K562 (cell line): ENCODE measurements at regions not wholly inside any gene's neighbourhood (a gene's known extent, or its start where the extent isn't known, plus 50 kb on each side); places are given as distances from the start of the nearest gene placed in this dataset.

ENCODE experiments used
- ATAC-seq: fragments of 200-7000 bp; cut with Tn5 transposase; 3 replicates; pipeline ENCODE4 v1.9.1; 2020; ENCODE audit warnings: moderate library complexity
- BruUV-seq: library from RNA; stranded (reverse); fragments of 400-500 nt; replicated peaks from 2 replicates; lab custom pipeline; 2021; lab: Mats Ljungman, UMichigan
- CTCF ChIA-PET: fragments of 300-600 bp; formaldehyde crosslinking; extraction: SDS; loops from one replicate; lab custom pipeline; 2021; ENCODE audit warnings: low intra/inter-chr PET ratio; lab: Yijun Ruan, JAX
- POLR2A ChIA-PET: fragments of 300-600, 350-650 bp; sonication (Branson Sonifier 250); formaldehyde crosslinking; extraction: SDS; loops from one replicate; lab custom pipeline; 2021; ENCODE audit warnings: antibody characterized with exemption, inconsistent platforms; lab: Yijun Ruan, JAX
- DNase-seq, 4 experiments: peaks; one replicate each; pipeline versions ENCODE4 v3.0.0 to v3.0.0-alpha.2; 2011 to 2018; ENCODE audit warnings: low spot score in 3 of 4, mixed read lengths in 3 of 4; ENCODE audit errors: extremely low read depth in 1 of 4
- FAIRE-seq: peaks from 2 replicates; lab custom pipeline; 2011; peaks lifted over from hg19 to GRCh38; lab: Jason Lieb, UNC
- H2AFZ ChIP-seq: 2 replicates; pipeline ENCODE4 v1.6.0; 2011; ENCODE audit warnings: low read depth, low read length, control low read depth, inconsistent platforms
- H3K27ac ChIP-seq: fragments of 200-600 bp; 3 replicates; pipeline ENCODE4 v1.8.0; 2011; ENCODE audit warnings: low read depth, mild to moderate bottlenecking, control low read depth, inconsistent platforms, low read length, moderate library complexity, mixed read lengths; ENCODE audit errors: extremely low read depth
- H3K27me3 ChIP-seq, 2 experiments: fragments of 300-600 bp in 1 of 2; 2 replicates in 1 of 2; 3 replicates in 1 of 2; pipeline versions ENCODE4 v1.6.0 to v1.8.0; 2011; ENCODE audit warnings: inconsistent platforms in 2 of 2, low read length in 2 of 2, mild to moderate bottlenecking in 1 of 2, mixed read lengths in 1 of 2, moderate library complexity in 1 of 2; ENCODE audit not compliant: control insufficient read depth in 2 of 2, insufficient read depth in 2 of 2
- H3K36me3 ChIP-seq: fragments of 300-600 bp; 3 replicates; pipeline ENCODE4 v1.8.0; 2011; ENCODE audit warnings: mild to moderate bottlenecking, low read length, inconsistent platforms; ENCODE audit not compliant: control insufficient read depth, insufficient read depth
- H3K4me1 ChIP-seq, 2 experiments: fragments of 200-600 bp in 1 of 2; replicated peaks in 1 of 2; 2 replicates in 1 of 2; 3 replicates in 1 of 2; pipeline versions ENCODE4 v1.5.1 to v1.8.0; 2011; ENCODE audit warnings: inconsistent platforms in 2 of 2, low read length in 2 of 2, mild to moderate bottlenecking in 1 of 2, mixed read lengths in 1 of 2, moderate library complexity in 1 of 2; ENCODE audit not compliant: control insufficient read depth in 2 of 2, insufficient read depth in 2 of 2
- H3K4me2 ChIP-seq: 2 replicates; pipeline ENCODE4 v1.6.1; 2011; ENCODE audit warnings: low read length, control low read depth, inconsistent platforms, mixed read lengths; ENCODE audit not compliant: insufficient read depth
- H3K4me3 ChIP-seq: fragments of 200-600 bp; sonication (generic), shearing (Covaris generic); 2 replicates; pipeline ENCODE4 v1.5.1; 2016; ENCODE audit warnings: control low read depth, inconsistent platforms
- H3K79me2 ChIP-seq: fragments of 200-600 bp; 3 replicates; pipeline ENCODE4 v1.8.0; 2011; ENCODE audit warnings: low read length, inconsistent platforms; ENCODE audit not compliant: control insufficient read depth, insufficient read depth
- H3K9ac ChIP-seq, 2 experiments: 2 replicates each; pipeline versions ENCODE4 v1.6.0 to v1.6.1; 2011; ENCODE audit warnings: low read depth in 2 of 2, low read length in 2 of 2, control low read depth in 1 of 2, inconsistent platforms in 1 of 2, mild to moderate bottlenecking in 1 of 2, mixed read lengths in 1 of 2; ENCODE audit not compliant: insufficient read depth in 1 of 2
- H3K9me1 ChIP-seq: one replicate; pipeline ENCODE4 v1.6.0; 2011; ENCODE audit warnings: inconsistent platforms, mild to moderate bottlenecking, low read length, moderate library complexity; ENCODE audit not compliant: control insufficient read depth, insufficient read depth
- H3K9me3 ChIP-seq: replicated peaks from 2 replicates; pipeline ENCODE4 v1.5.1; 2011; ENCODE audit warnings: low read depth, low read length, inconsistent platforms; ENCODE audit not compliant: control insufficient read depth, insufficient read depth
- H4K20me1 ChIP-seq: replicated peaks from 2 replicates; pipeline ENCODE4 v1.6.1; 2011; ENCODE audit warnings: low read length, inconsistent platforms, mixed read lengths; ENCODE audit not compliant: control insufficient read depth, insufficient read depth
- CBX8 ChIP-seq: fragments of 200-600 bp; sonication (generic); IDR thresholded peaks from 2 replicates; pipeline ENCODE4 v1.6.1; 2012; ENCODE audit warnings: borderline replicate concordance, mixed run types, low read depth, mild to moderate bottlenecking, moderate library complexity, mixed read lengths, low read length, control low read depth, inconsistent platforms; ENCODE audit not compliant: poor library complexity, severe bottlenecking; ENCODE audit errors: extremely low read depth
- CCAR2 ChIP-seq: fragments of 200-400 bp; formaldehyde crosslinking; IDR thresholded peaks from 2 replicates; pipeline ENCODE4 v1.6.1; 2017; ENCODE audit warnings: mild to moderate bottlenecking, low read depth, low read length
- CCNT2 ChIP-seq: IDR thresholded peaks from 2 replicates; pipeline ENCODE4 v1.6.1; 2011; ENCODE audit warnings: borderline replicate concordance, low read depth, mild to moderate bottlenecking, moderate library complexity, mixed read lengths, low read length; ENCODE audit not compliant: insufficient read length; ENCODE audit errors: extremely low read depth
- EHMT2 ChIP-seq: fragments of 450-650 bp; IDR thresholded peaks from 2 replicates; pipeline ENCODE4 v1.6.1; 2018; ENCODE audit warnings: antibody characterized with exemption
- HCFC1 ChIP-seq: IDR thresholded peaks from 2 replicates; pipeline ENCODE4 v1.6.1; 2012; ENCODE audit warnings: low read depth, low read length, improper control_type of control experiment
- LCOR ChIP-seq: sonication (generic); formaldehyde crosslinking; IDR thresholded peaks from 2 replicates; pipeline ENCODE4 v1.8.0; 2022; ENCODE audit warnings: mild to moderate bottlenecking, missing genetic modification reagents
- MCM7 ChIP-seq, 2 experiments: fragments of 450-650 bp; IDR thresholded peaks; 2 replicates each; pipeline ENCODE4 v1.6.1; 2016 to 2018
- MLX ChIP-seq, 2 experiments: fragments of 450-650 bp in 1 of 2; sonication (generic) in 1 of 2; formaldehyde crosslinking; conservative IDR thresholded peaks; 2 replicates each; pipeline versions ENCODE4 v1.4.0 to v1.8.1; 2020 to 2022; ENCODE audit warnings: mild to moderate bottlenecking in 1 of 2, missing genetic modification reagents in 1 of 2
- PTTG1 ChIP-seq: fragments of 450-650 bp; IDR thresholded peaks from 2 replicates; pipeline ENCODE4 v1.6.1; 2016; ENCODE audit warnings: low read depth, mild to moderate bottlenecking, missing genetic modification characterization, missing compliant biosample characterization
- TFAM ChIP-seq: fragments of 250-450 bp; sonication (Bioruptor Pico); conservative IDR thresholded peaks from 2 replicates; pipeline ENCODE4 v1.5.0; 2021; ENCODE audit warnings: mild to moderate bottlenecking, moderate library complexity
- ZMIZ1 ChIP-seq, 2 experiments: fragments of 150-350 bp in 1 of 2; IDR thresholded peaks; 2 replicates each; pipeline ENCODE4 v1.6.1; 2012 to 2016; ENCODE audit warnings: low read depth in 2 of 2, low read length in 2 of 2, mild to moderate bottlenecking in 1 of 2, moderate library complexity in 1 of 2
- ZNF140 ChIP-seq: fragments of 250-450 bp; sonication (Bioruptor Pico); IDR thresholded peaks from 2 replicates; pipeline ENCODE4 v1.8.0; 2021; ENCODE audit warnings: moderate library complexity, mild to moderate bottlenecking, inconsistent platforms
- ZNF212 ChIP-seq: fragments of 450-650 bp; formaldehyde crosslinking; IDR thresholded peaks from 2 replicates; pipeline ENCODE4 v1.4.0; 2020; ENCODE audit warnings: mild to moderate bottlenecking
- ZNF384 ChIP-seq: IDR thresholded peaks from 2 replicates; pipeline ENCODE4 v1.6.1; 2012; ENCODE audit warnings: low read depth, low read length, improper control_type of control experiment
- ZNF583 ChIP-seq: fragments of 250-450 bp; sonication (Bioruptor Pico); IDR thresholded peaks from 2 replicates; pipeline ENCODE4 v1.4.0; 2020
- ZNF76 ChIP-seq: fragments of 250-450 bp; sonication (Bioruptor Pico); IDR thresholded peaks from 2 replicates; pipeline ENCODE4 v1.4.0; 2020; ENCODE audit warnings: mild to moderate bottlenecking, moderate library complexity, borderline replicate concordance
- ZNF785 ChIP-seq: fragments of 250-450 bp; sonication (Bioruptor Pico); IDR thresholded peaks from 2 replicates; pipeline ENCODE4 v1.4.0; 2020; ENCODE audit warnings: mild to moderate bottlenecking
- WGBS: fragments of 100-300 bp; shearing (Covaris generic); methylation state at CpG from one replicate; pipeline ENCODE4 v1.1.6; 2016; ENCODE audit warnings: low coverage, mixed read lengths; ENCODE audit not compliant: insufficient coverage; ENCODE audit errors: missing lambda C conversion rate; 5-methylcytosine and 5-hydroxymethylcytosine counted together
- in situ Hi-C: fragments of 300-500 bp; cut with MboI; formaldehyde crosslinking; loops from 4 replicates; pipeline ENCODE4 v1.15.0; 2018; ENCODE audit warnings: inconsistent platforms, mixed read lengths
- intact Hi-C: fragments of 100-400 bp; cut with micrococcal nuclease; formaldehyde crosslinking; loops from 2 replicates; pipeline ENCODE4 v1.14.2; 2022

GRCh38 chr6:79777713-79778579 is 146.8 kb downstream of the SH3BGRL2 start (continued):
- TF ChIP-seq CBX8 = no peak
- TF ChIP-seq LCOR (CRISPR knock-in tag) = no peak
- TF ChIP-seq ZNF384 = no peak
- no peak for TF ChIP-seq ZNF76 (CRISPR knock-in tag)
- no peak for TF ChIP-seq CCAR2
- no peak for TF ChIP-seq ZNF583 (CRISPR knock-in tag)
- TF ChIP-seq MLX (CRISPR knock-in tag; conservative IDR thresholded peaks at IDR 0.05) = no peak
- TF ChIP-seq ZNF212 = no peak
- TF ChIP-seq PTTG1 (tag) = no peak
- TF ChIP-seq TFAM (CRISPR knock-in tag) = no peak
- TF ChIP-seq, all 486 proteins: peak for 22

- H3K4me2 ChIP-seq = no peak overlapping the region
- no TSS peak for BruUV-seq
- intact Hi-C loops (no loop called here), in situ Hi-C loops (no loop called here)
- DNase-seq (no peak), ATAC-seq (no peak), FAIRE-seq (no peak)
- 3% methylated on average over 2 of the region's 2 CpGs for WGBS
- no peak overlapping the region for H2AFZ ChIP-seq
- ChIA-PET POLR2A (no interaction called here), CTCF (no interaction called here)
- no peaks in the 10 kb centered on the region for H3K9me3 ChIP-seq
- H3K36me3 ChIP-seq = no peaks in the 10 kb centered on the region
- no peak overlapping the region for H3K4me3 ChIP-seq
- H3K9ac ChIP-seq = no peak overlapping the region
- H3K79me2 ChIP-seq = no peaks in the 10 kb centered on the region
- H3K27ac ChIP-seq = no peak overlapping the region
- H4K20me1 ChIP-seq = no peaks in the 10 kb centered on the region
- H3K27me3 ChIP-seq = no peaks in the 10 kb centered on the region; a peak in 1 of 5 replicates
- H3K4me1 ChIP-seq = peaks cover 0 to 6% of the 10 kb centered on the region in 2 experiments; a peak in 3 of 5 replicates
- H3K9me1 ChIP-seq = no peaks in the 10 kb centered on the region
- TF ChIP-seq HCFC1 = no peak
- TF ChIP-seq EHMT2 = no peak
- TF ChIP-seq ZNF140 = no peak
- no peak for TF ChIP-seq CCNT2
- no peak for TF ChIP-seq ZNF785
- no peak for TF ChIP-seq MCM7 (IDR thresholded peaks at IDR 0.05)
- TF ChIP-seq ZMIZ1 (IDR thresholded peaks at IDR 0.05; ENCODE audit: low read depth in 2 of 2, low read length in 2 of 2) = no peak
Observed at GRCh38 chr6:79776076-79776475, 144.9 kb downstream of the SH3BGRL2 start.
